ENCODE measurements at regions not wholly inside any gene's neighbourhood (a gene's known extent, or its start where the extent isn't known, plus 50 kb on each side); places are given as distances from the start of the nearest gene placed in this dataset.

- DNase-seq (ENCODE audit: low spot score), result no peak
Observed at GRCh38 chr14:47863441-47863840, 188.0 kb upstream of the MDGA2 start.

GRCh38 chr14:47857646-47858045, 182.2 kb upstream of the MDGA2 start:
- no peak for DNase-seq (ENCODE audit: low spot score)

GRCh38 chr14:47852278-47852677, 176.9 kb upstream of the MDGA2 start:
- DNase-seq (ENCODE audit: low spot score), result no peak

- DNase-seq (ENCODE audit: low spot score), result no peak
Observed at GRCh38 chr14:47846008-47846407, 170.6 kb upstream of the MDGA2 start.

GRCh38 chr14:47843236-47843635, 167.8 kb upstream of the MDGA2 start:
- DNase-seq (ENCODE audit: low spot score), result no peak

GRCh38 chr14:47833011-47833410, 157.6 kb upstream of the MDGA2 start:
- DNase-seq (ENCODE audit: low spot score), result no peak

- no peak for DNase-seq (ENCODE audit: low spot score)
Observed at GRCh38 chr14:47826809-47827208, 151.4 kb upstream of the MDGA2 start.

GRCh38 chr14:47822326-47822725, 146.9 kb upstream of the MDGA2 start:
- DNase-seq (ENCODE audit: low spot score), result no peak

- DNase-seq (ENCODE audit: low spot score), result no peak
Observed at GRCh38 chr14:47821135-47821534, 145.7 kb upstream of the MDGA2 start.

GRCh38 chr14:47790477-47790876, 115.1 kb upstream of the MDGA2 start:
- no peak for DNase-seq (ENCODE audit: low spot score)

GRCh38 chr14:47785058-47785457, 109.7 kb upstream of the MDGA2 start:
- DNase-seq (ENCODE audit: low spot score), result no peak

- DNase-seq (ENCODE audit: low spot score), result no peak
Observed at GRCh38 chr14:47778631-47779030, 103.2 kb upstream of the MDGA2 start.

GRCh38 chr14:47772652-47773051, 97.2 kb upstream of the MDGA2 start:
- no peak for DNase-seq (ENCODE audit: low spot score)

GRCh38 chr14:47763188-47763854, 87.9 kb upstream of the MDGA2 start:
- no peak for DNase-seq (ENCODE audit: low spot score)

- no peak for DNase-seq (ENCODE audit: low spot score)
Observed at GRCh38 chr14:47746986-47747385, 71.6 kb upstream of the MDGA2 start.

GRCh38 chr14:47744155-47744554, 68.8 kb upstream of the MDGA2 start:
- no peak for DNase-seq (ENCODE audit: low spot score)

- DNase-seq (ENCODE audit: low spot score), result no peak
Observed at GRCh38 chr14:47739541-47739940, 64.1 kb upstream of the MDGA2 start.

GRCh38 chr14:47730296-47730695, 54.9 kb upstream of the MDGA2 start:
- DNase-seq (ENCODE audit: low spot score), result no peak

All from cerebellar cortex (tissue), 1 donor.